Stimulated activated CD4-positive, alpha-beta T cell treated with anti-CD3 and anti-CD28 coated beads, Interleukin-12 subunit alpha, Interleukin-12 subunit beta, amount 100 ng/mL, for 24 hours (primary cell): ENCODE measurements at regions not wholly inside any gene's neighbourhood (a gene's known extent, or its start where the extent isn't known, plus 50 kb on each side); places are given as distances from the start of the nearest gene placed in this dataset.
"Not testable (repeated sequence)": the region's sequence is repeated elsewhere in the genome, so short reads cannot be mapped to it uniquely, and the experiment has no call there.

Source experiments
- DNase-seq, 2 experiments: peaks; one replicate each; pipeline ENCODE4 v3.0.0-alpha.2; 2020; ENCODE audit warnings: low read depth in 2 of 2

GRCh38 chr13:61696676-61697075 lies 281.0 kb upstream of the PCDH20 start:
- no peak for DNase-seq

- DNase-seq = no peak
These were observed 279.5 kb upstream of the PCDH20 start for GRCh38 chr13:61695147-61695546.

- no peak for DNase-seq
These were observed 277.0 kb upstream of the PCDH20 start for GRCh38 chr13:61692691-61693090.

- no peak for DNase-seq
These were observed 270.0 kb upstream of the PCDH20 start for GRCh38 chr13:61685682-61686012.

GRCh38 chr13:61684976-61685681 lies 269.5 kb upstream of the PCDH20 start:
- no peak for DNase-seq

GRCh38 chr13:61672756-61673155 lies 257.1 kb upstream of the PCDH20 start:
- no peak for DNase-seq

- no peak for DNase-seq
These were observed 254.9 kb upstream of the PCDH20 start for GRCh38 chr13:61670384-61671161.

- DNase-seq = no peak
These were observed 249.4 kb upstream of the PCDH20 start for GRCh38 chr13:61664801-61665705.

- DNase-seq = no peak
These were observed 238.8 kb upstream of the PCDH20 start for GRCh38 chr13:61654481-61654880.

- DNase-seq = no peak
These were observed 232.9 kb upstream of the PCDH20 start for GRCh38 chr13:61648547-61648946.

GRCh38 chr13:61612192-61612591 lies 196.5 kb upstream of the PCDH20 start:
- no peak for DNase-seq

GRCh38 chr13:61608138-61608537 lies 192.5 kb upstream of the PCDH20 start:
- DNase-seq = no peak

GRCh38 chr13:61600360-61601033 lies 184.8 kb upstream of the PCDH20 start:
- DNase-seq = no peak

GRCh38 chr13:61592489-61592888 lies 176.8 kb upstream of the PCDH20 start:
- DNase-seq = no peak

GRCh38 chr13:61575973-61576372 lies 160.3 kb upstream of the PCDH20 start:
- DNase-seq = no peak

GRCh38 chr13:61563645-61564044 lies 148.0 kb upstream of the PCDH20 start:
- no peak for DNase-seq

- DNase-seq = no peak
These were observed 131.3 kb upstream of the PCDH20 start for GRCh38 chr13:61546911-61547310.

- no peak for DNase-seq
These were observed 130.8 kb upstream of the PCDH20 start for GRCh38 chr13:61546413-61546812.

GRCh38 chr13:61536433-61536832 lies 120.8 kb upstream of the PCDH20 start:
- DNase-seq = no peak

GRCh38 chr13:61531383-61532065 lies 115.9 kb upstream of the PCDH20 start:
- DNase-seq = no peak

GRCh38 chr13:61519214-61519613 lies 103.6 kb upstream of the PCDH20 start:
- not testable (repeated sequence) for DNase-seq
